Effector memory CD8-positive, alpha-beta T cell (primary cell): ENCODE measurements at regions not wholly inside any gene's neighbourhood (a gene's known extent, or its start where the extent isn't known, plus 50 kb on each side); places are given as distances from the start of the nearest gene placed in this dataset.

Experiments
- ATAC-seq: fragments of 150-1000 bp; cut with Tn5 transposase; replicated peaks from 2 replicates; pipeline ENCODE4 v1.10.0; 2021; ENCODE audit warnings: mild to moderate bottlenecking, moderate library complexity
- DNase-seq, 3 experiments: peaks; one replicate each; pipeline ENCODE4 v3.0.0; 2021
- H3K27ac Mint-ChIP-seq, 2 donors: one replicate each; pipeline ENCODE4 v1.8.0; 2022; ENCODE audit warnings: mild to moderate bottlenecking in 2 of 2, mixed read lengths in 2 of 2, moderate library complexity in 2 of 2
- H3K27me3 Mint-ChIP-seq, 2 donors: one replicate each; pipeline ENCODE4 v1.8.0; 2022; ENCODE audit warnings: mixed read lengths in 2 of 2
- H3K36me3 Mint-ChIP-seq: one replicate; pipeline ENCODE4 v1.8.0; 2022; ENCODE audit warnings: mild to moderate bottlenecking, moderate library complexity, mixed read lengths; ENCODE audit not compliant: insufficient read depth
- H3K4me1 Mint-ChIP-seq, 2 donors: one replicate each; pipeline ENCODE4 v1.8.0; 2022; ENCODE audit warnings: low read depth in 2 of 2, mixed read lengths in 2 of 2
- H3K4me3 Mint-ChIP-seq, 2 donors: one replicate each; pipeline ENCODE4 v1.8.0; 2022; ENCODE audit warnings: mild to moderate bottlenecking in 2 of 2, mixed read lengths in 2 of 2, moderate library complexity in 2 of 2
- H3K9me3 Mint-ChIP-seq, 2 donors: one replicate each; pipeline ENCODE4 v1.8.0; 2022; ENCODE audit warnings: mixed read lengths in 2 of 2

DNA sequence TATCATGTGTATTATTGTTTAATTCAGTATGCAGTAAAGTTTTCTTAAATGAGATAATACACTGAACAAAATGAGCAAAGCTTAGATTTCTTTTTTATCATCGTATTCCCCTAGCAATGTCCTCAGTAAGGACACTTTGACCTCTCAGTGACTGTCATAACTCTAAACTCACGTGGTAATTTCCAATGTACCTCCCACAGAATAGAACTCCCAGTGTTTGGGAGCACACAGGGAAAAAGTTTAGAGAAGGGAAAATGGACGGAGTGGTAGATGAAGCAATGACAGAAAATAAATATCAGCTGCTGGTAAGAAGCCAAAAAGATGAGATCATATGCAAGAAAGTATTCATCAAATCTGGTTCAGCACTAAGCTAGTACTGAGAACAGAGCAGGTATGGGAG is 758.6 kb upstream of the KCND2 start:
- H3K4me3 Mint-ChIP-seq, result no peak overlapping the region
- no peak for ATAC-seq
- H3K27me3 Mint-ChIP-seq, result no peaks in the 10 kb centered on the region
- no peak overlapping the region for H3K27ac Mint-ChIP-seq
- H3K9me3 Mint-ChIP-seq, result peaks cover 2 to 8% of the 10 kb centered on the region in 2 donors
- no peaks in the 10 kb centered on the region for H3K4me1 Mint-ChIP-seq
- DNase-seq, result no peak
- no peaks in the 10 kb centered on the region for H3K36me3 Mint-ChIP-seq

DNA sequence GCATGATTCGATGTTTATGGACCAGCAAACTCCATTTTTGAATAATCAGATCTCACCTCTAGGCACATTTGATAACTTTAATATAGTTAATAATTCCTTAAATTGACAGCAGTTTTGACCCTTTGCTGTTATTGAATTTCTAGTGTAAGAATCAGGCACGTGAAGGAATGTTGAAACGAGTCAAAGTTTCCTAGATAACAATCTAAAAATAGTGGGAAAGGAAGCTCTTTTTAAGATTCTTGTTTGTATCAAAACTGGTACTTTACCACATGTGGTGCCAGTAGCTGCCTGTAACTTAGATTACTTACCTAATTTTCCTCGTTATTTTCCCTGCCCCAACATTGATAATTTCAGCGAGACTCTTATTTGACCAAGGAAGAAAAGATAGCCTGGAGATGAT is 757.8 kb upstream of the KCND2 start:
- no peak for DNase-seq
- peaks cover 2 to 8% of the 10 kb centered on the region in 2 donors for H3K9me3 Mint-ChIP-seq
- no peaks in the 10 kb centered on the region for H3K4me1 Mint-ChIP-seq
- H3K27ac Mint-ChIP-seq, result no peak overlapping the region
- ATAC-seq, result no peak
- no peaks in the 10 kb centered on the region for H3K36me3 Mint-ChIP-seq
- H3K27me3 Mint-ChIP-seq, result no peaks in the 10 kb centered on the region
- no peak overlapping the region for H3K4me3 Mint-ChIP-seq

DNA sequence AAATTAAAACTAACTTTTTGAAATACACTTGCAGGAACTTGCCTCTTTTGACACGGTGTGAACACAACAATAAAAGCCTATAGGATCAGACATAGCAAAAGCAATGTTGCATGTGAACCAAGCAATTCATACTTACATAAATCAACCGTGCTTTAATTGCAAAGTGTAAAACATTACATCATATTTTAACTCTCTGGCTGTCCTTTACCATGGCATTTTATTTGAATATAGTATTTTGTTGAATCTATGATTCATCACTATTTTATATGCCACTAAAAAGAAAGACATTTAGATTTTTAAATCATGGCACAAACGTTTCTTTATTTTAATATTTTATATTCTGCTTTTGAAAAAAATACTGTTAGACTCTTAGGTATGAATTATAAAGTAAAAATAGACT is 757.0 kb upstream of the KCND2 start:
- peaks cover 2 to 8% of the 10 kb centered on the region in 2 donors for H3K9me3 Mint-ChIP-seq
- no peak overlapping the region for H3K4me3 Mint-ChIP-seq
- DNase-seq, result no peak
- no peaks in the 10 kb centered on the region for H3K27me3 Mint-ChIP-seq
- no peak overlapping the region for H3K27ac Mint-ChIP-seq
- no peaks in the 10 kb centered on the region for H3K36me3 Mint-ChIP-seq
- no peaks in the 10 kb centered on the region for H3K4me1 Mint-ChIP-seq
- ATAC-seq, result no peak

DNA sequence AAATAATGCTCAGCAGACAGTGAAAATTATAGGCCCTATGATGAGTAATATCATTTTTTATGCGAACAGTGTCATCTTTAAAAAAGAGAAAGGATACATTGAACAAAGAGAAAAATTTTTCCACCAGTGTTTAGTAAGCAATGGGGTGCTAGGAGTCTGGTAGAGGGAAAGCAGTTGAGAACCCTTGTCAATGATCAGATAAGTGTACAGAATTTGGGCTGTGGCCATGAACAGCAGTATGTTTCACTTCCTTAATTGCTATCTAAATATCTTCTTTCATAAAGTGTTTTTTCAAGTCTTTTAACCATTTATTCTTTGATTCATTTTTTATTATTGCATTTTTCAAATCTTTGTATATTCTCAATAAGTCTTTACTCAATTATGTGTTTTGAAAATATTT is 750.7 kb upstream of the KCND2 start:
- Mint-ChIP-seq H3K4me1 (no peaks in the 10 kb centered on the region), H3K4me3 (no peak overlapping the region), H3K9me3 (peaks cover 0 to 12% of the 10 kb centered on the region in 2 donors), H3K27ac (no peak overlapping the region), H3K27me3 (no peaks in the 10 kb centered on the region), H3K36me3 (no peaks in the 10 kb centered on the region)
- ATAC-seq, result no peak
- no peak for DNase-seq

DNA sequence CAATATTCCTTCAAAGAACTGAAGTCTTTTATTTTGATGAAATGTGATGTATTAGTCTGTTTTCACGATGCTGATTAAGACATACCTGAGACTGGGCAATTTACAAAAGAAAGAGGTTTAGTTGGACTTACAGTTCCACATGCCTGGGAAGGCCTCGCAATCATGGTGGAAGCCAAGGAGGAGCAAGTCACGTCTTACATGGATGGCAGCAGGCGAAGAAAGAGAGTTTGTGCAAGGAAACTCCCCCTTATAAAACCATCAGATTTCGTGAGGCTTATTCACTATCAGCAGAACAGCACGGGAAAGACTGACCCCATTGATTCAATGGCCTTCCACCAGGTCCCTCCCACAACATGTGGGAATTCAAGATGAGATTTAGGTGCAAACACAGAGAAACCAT is 750.3 kb upstream of the KCND2 start:
- ATAC-seq (no peak), DNase-seq (no peak)
- Mint-ChIP-seq H3K4me1 (no peaks in the 10 kb centered on the region), H3K27me3 (no peaks in the 10 kb centered on the region), H3K27ac (no peak overlapping the region), H3K4me3 (no peak overlapping the region), H3K9me3 (peaks cover 0 to 14% of the 10 kb centered on the region in 2 donors), H3K36me3 (no peaks in the 10 kb centered on the region)

DNA sequence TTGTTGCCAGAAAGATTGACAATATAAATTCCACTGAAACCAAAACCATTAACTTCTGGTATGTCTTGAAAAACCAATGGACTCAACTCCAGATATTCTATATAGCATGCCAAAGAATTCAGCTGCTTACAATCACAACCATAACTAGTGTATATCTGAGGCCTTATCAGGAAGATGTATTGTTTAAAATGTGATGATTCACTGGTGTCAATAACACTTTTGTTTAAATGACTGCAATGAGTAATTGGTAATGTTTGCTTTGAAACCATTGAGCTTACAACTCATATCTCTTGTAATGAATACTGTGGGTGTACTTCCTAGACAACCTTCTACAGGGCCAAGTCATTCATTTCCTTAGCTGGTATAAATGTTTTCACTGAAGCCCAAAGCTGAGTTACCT is 727.9 kb upstream of the KCND2 start:
- H3K9me3 Mint-ChIP-seq, result peaks cover 11 to 16% of the 10 kb centered on the region in 2 donors
- no peak for DNase-seq
- H3K36me3 Mint-ChIP-seq, result no peaks in the 10 kb centered on the region
- H3K4me1 Mint-ChIP-seq, result no peaks in the 10 kb centered on the region
- no peak overlapping the region for H3K4me3 Mint-ChIP-seq
- no peak overlapping the region for H3K27ac Mint-ChIP-seq
- H3K27me3 Mint-ChIP-seq, result no peaks in the 10 kb centered on the region
- no peak for ATAC-seq

DNA sequence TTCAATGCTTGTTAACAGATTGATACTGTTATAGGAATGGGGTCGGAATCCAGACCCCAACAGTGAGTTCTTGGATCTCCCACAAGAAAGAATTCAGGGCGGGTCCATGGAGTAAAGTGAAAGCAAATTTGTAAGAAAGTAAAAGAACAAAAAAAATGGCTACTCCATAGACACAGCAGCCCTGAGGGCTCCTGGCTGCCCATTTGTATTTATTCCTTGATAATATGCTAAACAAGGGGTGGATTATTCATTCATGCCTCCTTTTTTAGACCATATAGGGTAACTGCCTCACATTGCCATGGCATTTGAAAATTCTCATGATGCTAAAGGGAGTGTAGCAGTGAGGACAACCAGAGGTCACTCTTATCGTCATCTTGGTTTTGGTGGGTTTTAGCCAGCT is 717.2 kb upstream of the KCND2 start:
- H3K27ac Mint-ChIP-seq, result no peak overlapping the region
- DNase-seq (no peak), ATAC-seq (no peak)
- no peaks in the 10 kb centered on the region for H3K36me3 Mint-ChIP-seq
- H3K4me1 Mint-ChIP-seq, result no peaks in the 10 kb centered on the region
- no peaks in the 10 kb centered on the region for H3K27me3 Mint-ChIP-seq
- no peak overlapping the region for H3K4me3 Mint-ChIP-seq
- H3K9me3 Mint-ChIP-seq, result peaks cover 2 to 7% of the 10 kb centered on the region in 2 donors

DNA sequence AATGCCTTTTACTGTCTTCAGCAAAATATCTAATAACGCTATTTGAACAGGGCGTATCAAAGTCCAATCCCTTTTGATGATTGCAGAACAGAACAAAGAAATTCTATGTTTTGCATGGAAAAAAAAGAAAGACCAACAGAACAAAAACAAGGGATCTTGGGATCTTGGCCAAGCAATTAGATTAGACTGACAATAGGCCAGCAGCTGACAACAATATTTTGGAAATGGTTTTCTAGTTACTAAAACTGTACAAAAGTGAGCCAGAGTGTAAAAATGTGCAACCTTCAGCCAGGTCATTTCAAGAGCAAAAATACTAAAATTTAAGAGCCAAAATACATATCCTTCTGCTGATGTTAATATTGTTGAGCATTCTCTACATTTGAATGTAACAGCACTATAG is 716.5 kb upstream of the KCND2 start:
- no peak overlapping the region for H3K27ac Mint-ChIP-seq
- H3K4me3 Mint-ChIP-seq, result no peak overlapping the region
- H3K36me3 Mint-ChIP-seq, result no peaks in the 10 kb centered on the region
- DNase-seq, result no peak
- no peak for ATAC-seq
- peaks cover 0 to 7% of the 10 kb centered on the region in 2 donors for H3K9me3 Mint-ChIP-seq
- no peaks in the 10 kb centered on the region for H3K27me3 Mint-ChIP-seq
- no peaks in the 10 kb centered on the region for H3K4me1 Mint-ChIP-seq

DNA sequence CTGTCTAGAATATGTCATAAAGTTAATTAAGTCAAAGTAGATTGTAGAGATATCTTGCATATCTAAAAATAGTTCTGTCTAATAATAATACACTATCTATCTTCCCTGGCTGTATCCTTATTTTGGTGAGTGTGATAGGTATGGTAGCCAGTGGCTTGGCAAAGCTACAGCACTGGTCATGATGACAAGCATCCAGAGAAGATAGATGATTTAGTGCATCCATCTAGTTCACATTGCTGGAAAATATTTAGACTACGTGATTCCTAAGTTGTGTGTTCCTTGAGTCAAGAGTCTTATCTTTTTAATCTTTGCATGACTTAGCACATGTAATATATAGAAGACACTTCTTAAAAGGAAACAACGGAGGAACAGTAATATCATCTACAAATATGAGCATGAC is 711.2 kb upstream of the KCND2 start:
- no peak overlapping the region for H3K27ac Mint-ChIP-seq
- ATAC-seq (no peak), DNase-seq (no peak)
- no peak overlapping the region for H3K4me3 Mint-ChIP-seq
- no peaks in the 10 kb centered on the region for H3K27me3 Mint-ChIP-seq
- no peaks in the 10 kb centered on the region for H3K4me1 Mint-ChIP-seq
- H3K9me3 Mint-ChIP-seq, result peaks cover 4 to 16% of the 10 kb centered on the region in 2 donors
- H3K36me3 Mint-ChIP-seq, result no peaks in the 10 kb centered on the region

DNA sequence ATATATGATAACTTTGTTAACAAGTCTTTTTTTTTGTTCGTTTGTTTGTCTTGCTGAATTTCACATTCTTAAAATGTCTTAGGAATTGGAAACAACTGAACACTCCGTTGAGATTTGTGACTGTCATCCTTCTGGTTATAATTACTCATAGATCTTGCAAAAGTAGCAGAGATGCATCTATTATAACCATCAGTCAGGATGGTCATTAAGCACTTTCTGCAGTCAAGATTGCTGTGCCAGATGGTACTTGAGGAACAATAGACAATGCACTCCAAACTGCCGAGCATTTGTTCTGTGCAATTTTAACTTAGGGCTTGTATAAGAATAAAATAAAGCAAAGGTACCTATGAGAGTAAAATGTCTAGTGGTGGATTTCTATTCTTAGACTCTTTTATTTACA is 710.1 kb upstream of the KCND2 start:
- ATAC-seq (no peak), DNase-seq (no peak)
- Mint-ChIP-seq H3K27me3 (no peaks in the 10 kb centered on the region), H3K36me3 (no peaks in the 10 kb centered on the region), H3K4me3 (no peak overlapping the region), H3K9me3 (peaks cover 6 to 16% of the 10 kb centered on the region in 2 donors), H3K27ac (no peak overlapping the region), H3K4me1 (no peaks in the 10 kb centered on the region)

DNA sequence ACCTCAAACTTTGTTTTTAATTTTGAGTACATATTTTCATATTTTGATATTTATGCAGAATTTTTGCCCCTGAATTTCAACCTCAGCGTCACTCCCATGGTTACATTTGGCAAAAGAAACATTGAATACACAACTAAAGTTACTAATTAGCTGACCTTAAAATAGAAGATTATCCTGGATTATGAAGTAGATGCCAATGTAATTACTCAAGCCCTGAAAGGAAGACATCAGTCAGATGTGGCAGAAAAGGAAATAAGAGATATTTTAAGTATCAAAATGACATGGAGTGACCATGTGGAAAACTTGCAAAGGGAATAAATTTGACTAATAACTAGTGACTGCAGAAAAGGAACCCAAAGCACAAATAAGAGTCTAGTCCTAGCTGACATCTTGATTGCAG is 701.3 kb upstream of the KCND2 start:
- DNase-seq, result no peak
- no peaks in the 10 kb centered on the region for H3K27me3 Mint-ChIP-seq
- H3K27ac Mint-ChIP-seq, result no peak overlapping the region
- no peak overlapping the region for H3K4me3 Mint-ChIP-seq
- no peak for ATAC-seq
- H3K9me3 Mint-ChIP-seq, result peaks cover 4 to 8% of the 10 kb centered on the region in 2 donors
- no peaks in the 10 kb centered on the region for H3K36me3 Mint-ChIP-seq
- H3K4me1 Mint-ChIP-seq, result no peaks in the 10 kb centered on the region

DNA sequence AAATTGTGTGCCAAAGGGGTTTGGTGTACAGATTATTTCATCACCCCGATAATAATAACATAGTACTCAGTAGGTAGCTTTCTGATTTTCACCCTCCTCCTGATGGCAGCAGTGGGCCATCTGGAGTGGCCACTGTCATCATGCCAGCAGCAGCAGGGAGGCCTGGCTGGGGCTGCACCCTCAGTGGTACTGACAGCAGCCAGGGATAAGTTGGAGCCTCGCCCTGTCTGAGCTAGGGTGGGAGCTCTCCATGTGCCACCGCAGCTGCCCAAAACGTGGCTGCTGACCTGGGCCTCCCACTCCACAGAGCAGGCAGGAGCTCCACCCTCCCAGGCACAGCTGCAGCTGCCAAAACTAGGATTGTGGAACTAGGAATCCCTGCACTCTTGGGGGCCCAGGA is 700.8 kb upstream of the KCND2 start:
- no peak overlapping the region for H3K27ac Mint-ChIP-seq
- H3K36me3 Mint-ChIP-seq, result no peaks in the 10 kb centered on the region
- no peak for DNase-seq
- H3K27me3 Mint-ChIP-seq, result no peaks in the 10 kb centered on the region
- no peaks in the 10 kb centered on the region for H3K4me1 Mint-ChIP-seq
- H3K9me3 Mint-ChIP-seq, result peaks cover 4 to 8% of the 10 kb centered on the region in 2 donors
- no peak overlapping the region for H3K4me3 Mint-ChIP-seq
- ATAC-seq, result no peak

DNA sequence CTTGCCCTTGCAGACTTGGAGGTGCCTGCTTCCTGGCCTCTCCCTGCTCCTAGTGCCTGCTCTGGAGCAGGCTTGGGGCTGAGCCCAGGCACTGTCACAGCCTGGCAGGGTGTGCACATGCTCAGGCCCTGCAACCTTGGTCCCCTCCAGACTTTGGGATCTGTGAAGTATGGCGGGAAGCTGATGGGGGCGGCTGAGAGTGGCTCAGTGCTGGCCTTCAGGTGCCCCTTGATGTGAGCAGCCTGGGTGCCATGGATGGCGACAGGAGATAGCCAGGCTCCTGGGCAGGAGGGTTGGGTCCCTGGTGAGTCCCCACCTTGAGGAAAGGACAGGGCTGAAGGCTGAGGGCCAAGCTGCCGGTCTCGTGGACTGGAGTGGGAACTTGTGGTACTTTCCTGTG is 700.4 kb upstream of the KCND2 start:
- no peak overlapping the region for H3K4me3 Mint-ChIP-seq
- no peaks in the 10 kb centered on the region for H3K27me3 Mint-ChIP-seq
- H3K9me3 Mint-ChIP-seq, result peaks cover 4 to 8% of the 10 kb centered on the region in 2 donors
- no peaks in the 10 kb centered on the region for H3K4me1 Mint-ChIP-seq
- H3K27ac Mint-ChIP-seq, result no peak overlapping the region
- ATAC-seq (no peak), DNase-seq (no peak)
- H3K36me3 Mint-ChIP-seq, result no peaks in the 10 kb centered on the region

DNA sequence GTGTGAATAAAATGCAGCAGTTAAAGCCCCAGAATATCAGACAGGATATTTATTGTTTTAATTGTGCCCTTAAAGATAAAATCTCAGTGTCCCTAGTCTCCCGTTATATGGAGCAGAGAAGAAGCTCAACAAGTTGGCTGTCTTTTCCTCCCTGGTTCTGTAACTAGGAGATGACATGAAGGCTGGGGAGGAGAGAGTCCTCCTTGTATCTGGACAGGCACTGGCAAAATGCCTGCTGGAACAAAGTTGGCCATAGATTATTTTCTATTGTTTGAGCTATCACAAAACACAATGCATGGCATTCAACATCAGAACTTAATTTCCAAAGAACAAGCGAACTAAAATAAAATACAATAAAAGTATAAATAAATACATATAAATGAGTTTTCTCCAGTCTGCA is 694.9 kb upstream of the KCND2 start:
- H3K27me3 Mint-ChIP-seq, result no peaks in the 10 kb centered on the region
- DNase-seq (no peak), ATAC-seq (no peak)
- peaks cover 0 to 8% of the 10 kb centered on the region in 2 donors for H3K9me3 Mint-ChIP-seq
- H3K4me1 Mint-ChIP-seq, result no peaks in the 10 kb centered on the region
- H3K36me3 Mint-ChIP-seq, result no peaks in the 10 kb centered on the region
- H3K4me3 Mint-ChIP-seq, result no peak overlapping the region
- no peak overlapping the region for H3K27ac Mint-ChIP-seq

DNA sequence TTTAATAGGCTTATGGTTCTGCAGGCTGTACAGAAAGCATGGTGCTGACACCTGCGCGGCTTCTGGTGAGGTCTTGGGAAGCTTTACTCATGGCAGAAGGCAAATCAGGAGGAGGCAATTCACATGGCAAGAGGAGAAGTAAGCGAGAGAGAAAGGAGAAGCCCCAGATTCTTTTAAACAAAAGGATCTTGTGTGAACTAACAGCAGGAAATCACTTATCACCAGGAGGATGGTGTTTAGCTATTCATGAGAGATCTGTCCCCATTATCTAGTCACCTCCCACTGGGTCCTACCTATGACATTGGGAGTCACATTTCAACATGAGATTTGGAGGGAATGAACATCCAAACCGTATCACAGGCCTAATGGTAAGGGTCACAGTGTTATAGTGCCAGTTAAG is 678.0 kb upstream of the KCND2 start:
- no peak for DNase-seq
- H3K9me3 Mint-ChIP-seq, result peaks cover 0 to 5% of the 10 kb centered on the region in 2 donors
- H3K4me3 Mint-ChIP-seq, result no peak overlapping the region
- no peak overlapping the region for H3K27ac Mint-ChIP-seq
- ATAC-seq, result no peak
- H3K36me3 Mint-ChIP-seq, result no peaks in the 10 kb centered on the region
- no peaks in the 10 kb centered on the region for H3K27me3 Mint-ChIP-seq
- H3K4me1 Mint-ChIP-seq, result no peaks in the 10 kb centered on the region
